HG02571 (cell line): ENCODE measurements at regions not wholly inside any gene's neighbourhood (a gene's known extent, or its start where the extent isn't known, plus 50 kb on each side); places are given as distances from the start of the nearest gene placed in this dataset.
"Not testable (repeated sequence)": the region's sequence is repeated elsewhere in the genome, so short reads cannot be mapped to it uniquely, and the experiment has no call there.

Experiments
- ATAC-seq: cut with Tn5 transposase; IDR thresholded peaks from one replicate; pipeline ENCODE4 v1.9.1; 2021; ENCODE audit warnings: mild to moderate bottlenecking, moderate library complexity; ENCODE audit not compliant: unreplicated experiment

GRCh38 chr12:79993106-79993862, 58.4 kb upstream of the PPP1R12A start:
- ATAC-seq: no peak

GRCh38 chr12:79991586-79991985, 56.7 kb upstream of the PPP1R12A start:
- ATAC-seq: no peak

- ATAC-seq: not testable (repeated sequence)
Observed at GRCh38 chr12:79990509-79991338, 55.8 kb upstream of the PPP1R12A start.

- no peak for ATAC-seq
Observed at GRCh38 chr12:79988368-79988767, 53.5 kb upstream of the PPP1R12A start.

- ATAC-seq: no peak
Observed at GRCh38 chr12:79987731-79988130, 52.8 kb upstream of the PPP1R12A start.
